ENCODE measurements at regions not wholly inside any gene's neighbourhood (a gene's known extent, or its start where the extent isn't known, plus 50 kb on each side); places are given as distances from the start of the nearest gene placed in this dataset.

DNA sequence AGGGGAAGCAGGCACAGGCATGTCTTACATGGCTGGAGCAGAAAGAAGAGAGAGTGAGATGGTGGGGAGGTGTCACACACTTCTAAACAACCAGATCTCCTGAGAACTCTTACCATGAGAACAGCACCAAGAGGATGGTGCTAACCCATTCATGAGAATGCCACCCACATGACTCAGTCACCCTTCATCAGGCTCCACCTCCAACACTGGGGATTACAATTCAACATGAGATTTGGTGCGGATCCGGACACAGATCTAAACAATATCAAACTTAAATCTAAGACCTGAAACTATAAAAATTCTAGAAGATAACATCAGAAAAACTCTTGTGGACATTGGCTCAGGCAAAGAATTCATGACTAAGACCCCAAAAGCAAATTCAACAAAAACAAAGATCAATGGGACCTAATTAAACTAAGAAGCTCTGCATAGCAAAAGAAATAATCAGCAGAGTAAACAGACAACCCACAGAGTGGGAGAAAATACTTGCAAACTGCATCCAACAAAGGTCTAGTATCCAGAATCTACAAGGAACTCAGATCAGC is 65.4 kb downstream of the SPATA31C2 start:
- no peak for DNase-seq (ENCODE audit: extremely low spot score, unreplicated experiment)
- TF ChIP-seq, protein P1, sequence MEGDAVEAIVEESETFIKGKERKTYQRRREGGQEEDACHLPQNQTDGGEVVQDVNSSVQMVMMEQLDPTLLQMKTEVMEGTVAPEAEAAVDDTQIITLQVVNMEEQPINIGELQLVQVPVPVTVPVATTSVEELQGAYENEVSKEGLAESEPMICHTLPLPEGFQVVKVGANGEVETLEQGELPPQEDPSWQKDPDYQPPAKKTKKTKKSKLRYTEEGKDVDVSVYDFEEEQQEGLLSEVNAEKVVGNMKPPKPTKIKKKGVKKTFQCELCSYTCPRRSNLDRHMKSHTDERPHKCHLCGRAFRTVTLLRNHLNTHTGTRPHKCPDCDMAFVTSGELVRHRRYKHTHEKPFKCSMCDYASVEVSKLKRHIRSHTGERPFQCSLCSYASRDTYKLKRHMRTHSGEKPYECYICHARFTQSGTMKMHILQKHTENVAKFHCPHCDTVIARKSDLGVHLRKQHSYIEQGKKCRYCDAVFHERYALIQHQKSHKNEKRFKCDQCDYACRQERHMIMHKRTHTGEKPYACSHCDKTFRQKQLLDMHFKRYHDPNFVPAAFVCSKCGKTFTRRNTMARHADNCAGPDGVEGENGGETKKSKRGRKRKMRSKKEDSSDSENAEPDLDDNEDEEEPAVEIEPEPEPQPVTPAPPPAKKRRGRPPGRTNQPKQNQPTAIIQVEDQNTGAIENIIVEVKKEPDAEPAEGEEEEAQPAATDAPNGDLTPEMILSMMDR (conservative IDR thresholded peaks at IDR 0.05), result no peak
- Mint-ChIP-seq H3K27ac (no peak overlapping the region), H3K9me3 (peaks cover 5% of the 10 kb centered on the region), H3K4me3 (no peak overlapping the region), H3K4me1 (ENCODE audit: unreplicated experiment) (peaks cover 18% of the 10 kb centered on the region), H3K27me3 (no peaks in the 10 kb centered on the region), H3K36me3 (no peaks in the 10 kb centered on the region)

DNA sequence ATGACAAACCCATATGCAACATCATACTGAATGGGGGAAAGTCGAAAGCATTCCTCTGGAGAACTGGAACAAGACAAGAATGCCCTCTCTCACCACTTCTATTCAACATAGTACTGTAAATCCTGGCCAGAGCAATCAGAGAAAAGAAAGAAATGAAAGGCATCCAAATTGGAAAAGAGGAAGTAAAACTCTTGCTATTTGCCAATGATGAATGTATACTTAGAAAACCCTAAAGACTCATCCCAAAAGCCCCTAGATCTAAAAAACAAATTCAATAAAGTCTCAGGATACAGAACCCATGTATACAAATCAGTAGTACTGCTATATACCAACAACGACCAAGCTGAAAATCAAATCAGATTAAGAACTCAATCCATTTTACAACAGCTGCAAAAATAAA is 66.9 kb downstream of the SPATA31C2 start:
- H3K27ac Mint-ChIP-seq, result no peak overlapping the region
- TF ChIP-seq, protein P1 (conservative IDR thresholded peaks at IDR 0.05), result no peak
- H3K4me1 Mint-ChIP-seq (ENCODE audit: unreplicated experiment), result peaks cover 10% of the 10 kb centered on the region
- H3K4me3 Mint-ChIP-seq, result no peak overlapping the region
- peaks cover 5% of the 10 kb centered on the region for H3K9me3 Mint-ChIP-seq
- no peaks in the 10 kb centered on the region for H3K36me3 Mint-ChIP-seq
- no peaks in the 10 kb centered on the region for H3K27me3 Mint-ChIP-seq
- no peak for DNase-seq (ENCODE audit: extremely low spot score, unreplicated experiment)

DNA sequence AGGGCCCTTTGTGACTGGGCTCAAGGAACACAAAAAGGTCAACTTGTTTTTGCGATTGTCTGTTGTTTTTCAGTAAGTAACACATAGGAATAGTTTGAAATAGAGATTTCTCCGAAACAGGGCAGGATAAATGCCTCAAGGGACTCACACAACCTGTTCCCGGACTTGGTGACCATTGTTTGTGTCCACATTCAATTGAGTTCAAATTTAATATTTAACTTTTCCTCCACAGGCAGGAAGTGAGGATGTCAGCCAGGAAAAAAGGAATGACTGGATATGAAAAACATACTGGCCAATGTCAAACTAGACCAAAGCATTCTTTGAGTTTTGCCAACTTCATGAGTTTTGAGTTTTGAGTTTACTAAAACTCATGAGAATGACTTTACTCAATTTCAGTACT is 72.7 kb downstream of the SPATA31C2 start:
- H3K36me3 Mint-ChIP-seq, result no peaks in the 10 kb centered on the region
- no peaks in the 10 kb centered on the region for H3K4me1 Mint-ChIP-seq (ENCODE audit: unreplicated experiment)
- H3K27me3 Mint-ChIP-seq, result no peaks in the 10 kb centered on the region
- H3K9me3 Mint-ChIP-seq, result no peaks in the 10 kb centered on the region
- TF ChIP-seq, protein P1 (conservative IDR thresholded peaks at IDR 0.05), result no peak
- H3K4me3 Mint-ChIP-seq, result no peak overlapping the region
- no peak for DNase-seq (ENCODE audit: extremely low spot score, unreplicated experiment)
- H3K27ac Mint-ChIP-seq, result no peak overlapping the region

DNA sequence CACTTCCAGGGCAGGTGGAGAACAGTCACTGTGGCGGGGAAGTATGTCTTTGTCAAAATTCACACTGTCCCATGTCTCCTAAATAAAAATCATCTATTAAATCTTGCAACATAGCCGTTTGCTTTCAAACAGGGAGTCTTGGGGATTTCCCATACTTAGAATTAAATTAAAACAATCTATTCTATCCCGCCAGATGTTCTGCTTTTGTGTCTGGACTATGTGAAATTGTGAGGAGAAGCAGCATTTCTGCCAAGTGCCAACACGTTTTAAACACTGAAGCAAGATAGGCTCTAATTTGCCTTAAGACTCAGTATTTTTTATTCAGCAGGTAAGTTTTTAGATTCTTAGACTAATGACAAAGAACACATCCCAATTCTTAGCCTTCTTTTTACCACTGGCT is 73.7 kb downstream of the SPATA31C2 start:
- TF ChIP-seq, protein P1 (conservative IDR thresholded peaks at IDR 0.05), result no peak
- H3K27ac Mint-ChIP-seq, result no peak overlapping the region
- H3K4me1 Mint-ChIP-seq (ENCODE audit: unreplicated experiment), result no peaks in the 10 kb centered on the region
- no peaks in the 10 kb centered on the region for H3K9me3 Mint-ChIP-seq
- no peaks in the 10 kb centered on the region for H3K36me3 Mint-ChIP-seq
- no peak overlapping the region for H3K4me3 Mint-ChIP-seq
- DNase-seq (ENCODE audit: extremely low spot score, unreplicated experiment), result no peak
- H3K27me3 Mint-ChIP-seq, result no peaks in the 10 kb centered on the region

DNA sequence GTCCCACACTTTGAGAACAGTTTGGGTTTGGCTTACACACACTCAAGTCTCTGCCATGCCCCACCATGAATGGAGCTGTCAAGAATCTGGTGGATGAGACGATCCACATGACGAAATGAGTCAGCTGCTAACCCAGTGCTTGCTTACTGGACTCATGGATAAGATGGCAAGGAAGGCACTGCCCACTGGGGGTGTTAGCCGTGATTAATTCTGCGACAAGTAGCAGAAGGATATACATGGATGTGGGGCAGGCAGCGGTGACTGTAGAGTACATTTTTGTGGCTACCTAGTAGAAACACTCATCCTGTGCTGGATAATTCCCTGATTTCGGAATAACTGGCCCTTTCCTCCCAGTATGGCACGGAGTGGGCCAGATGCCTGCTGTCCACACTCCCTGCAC is 77.5 kb downstream of the SPATA31C2 start:
- Mint-ChIP-seq H3K27me3 (no peaks in the 10 kb centered on the region), H3K27ac (no peak overlapping the region), H3K9me3 (no peaks in the 10 kb centered on the region), H3K36me3 (no peaks in the 10 kb centered on the region), H3K4me3 (no peak overlapping the region), H3K4me1 (ENCODE audit: unreplicated experiment) (no peaks in the 10 kb centered on the region)
- TF ChIP-seq, protein P1 (conservative IDR thresholded peaks at IDR 0.05), result no peak
- DNase-seq (ENCODE audit: extremely low spot score, unreplicated experiment), result no peak

DNA sequence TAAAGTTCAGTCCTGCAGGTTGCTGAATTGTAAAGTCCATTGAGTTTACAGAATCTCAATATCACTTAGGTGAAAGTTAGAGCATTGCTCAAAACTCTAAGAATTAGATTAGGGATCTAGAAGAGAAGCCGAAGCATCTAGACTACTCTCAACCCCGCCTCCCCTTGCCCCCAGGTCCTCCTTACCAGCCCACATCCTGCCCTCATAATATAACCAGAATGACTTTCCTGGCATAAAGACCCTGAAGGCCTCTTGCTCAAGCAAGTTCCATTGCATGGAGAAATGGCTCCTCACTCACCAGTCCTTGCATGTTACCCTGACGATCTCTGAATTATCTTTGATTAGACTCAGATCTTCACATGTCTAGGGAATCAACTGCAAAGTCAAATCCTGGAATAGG is 78.8 kb downstream of the SPATA31C2 start:
- Mint-ChIP-seq H3K4me1 (ENCODE audit: unreplicated experiment) (no peaks in the 10 kb centered on the region), H3K36me3 (no peaks in the 10 kb centered on the region), H3K4me3 (no peak overlapping the region), H3K27ac (no peak overlapping the region), H3K9me3 (no peaks in the 10 kb centered on the region), H3K27me3 (no peaks in the 10 kb centered on the region)
- no peak for DNase-seq (ENCODE audit: extremely low spot score, unreplicated experiment)
- TF ChIP-seq, protein P1 (conservative IDR thresholded peaks at IDR 0.05), result no peak
